Stimulated activated CD8-positive, alpha-beta memory T cell treated with anti-CD3 and anti-CD28 coated beads, Interleukin-15, amount 100 ng/mL, for 4 hours (primary cell): ENCODE measurements at regions not wholly inside any gene's neighbourhood (a gene's known extent, or its start where the extent isn't known, plus 50 kb on each side); places are given as distances from the start of the nearest gene placed in this dataset.
"Not testable (repeated sequence)": the region's sequence is repeated elsewhere in the genome, so short reads cannot be mapped to it uniquely, and the experiment has no call there.

Source experiments
- DNase-seq, 2 donors: peaks; one replicate each; pipeline ENCODE4 v3.0.0-alpha.2; 2020; ENCODE audit warnings: low read depth in 2 of 2

GRCh38 chr5:89218364-89218763 is 335.4 kb upstream of the MEF2C start:
- no peak for DNase-seq

GRCh38 chr5:89216606-89217005 is 333.6 kb upstream of the MEF2C start:
- no peak for DNase-seq

- no peak for DNase-seq
Measured at GRCh38 chr5:89213573-89213972, 330.6 kb upstream of the MEF2C start.

- DNase-seq = no peak
Measured at GRCh38 chr5:89211836-89212235, 328.9 kb upstream of the MEF2C start.

- no peak for DNase-seq
Measured at GRCh38 chr5:89208811-89209210, 325.8 kb upstream of the MEF2C start.

- no peak for DNase-seq
Measured at GRCh38 chr5:89208392-89208791, 325.4 kb upstream of the MEF2C start.

GRCh38 chr5:89204756-89205155 is 321.8 kb upstream of the MEF2C start:
- DNase-seq = no peak

- no peak for DNase-seq
Measured at GRCh38 chr5:89203611-89204010, 320.6 kb upstream of the MEF2C start.

GRCh38 chr5:89200899-89201298 is 317.9 kb upstream of the MEF2C start:
- DNase-seq = no peak

- no peak for DNase-seq
Measured at GRCh38 chr5:89199306-89199705, 316.3 kb upstream of the MEF2C start.

- no peak for DNase-seq
Measured at GRCh38 chr5:89191374-89191773, 308.4 kb upstream of the MEF2C start.

GRCh38 chr5:89190515-89191265 is 307.7 kb upstream of the MEF2C start:
- no peak for DNase-seq

- DNase-seq = no peak
Measured at GRCh38 chr5:89187883-89188465, 305.0 kb upstream of the MEF2C start.

GRCh38 chr5:89187268-89187667 is 304.3 kb upstream of the MEF2C start:
- no peak for DNase-seq

- DNase-seq = no peak
Measured at GRCh38 chr5:89181546-89181945, 298.6 kb upstream of the MEF2C start.

GRCh38 chr5:89179731-89180130 is 296.7 kb upstream of the MEF2C start:
- DNase-seq = no peak

GRCh38 chr5:89178541-89178940 is 295.6 kb upstream of the MEF2C start:
- no peak for DNase-seq

- DNase-seq = no peak
Measured at GRCh38 chr5:89173528-89173927, 290.5 kb upstream of the MEF2C start.

- no peak for DNase-seq
Measured at GRCh38 chr5:89168766-89169165, 285.8 kb upstream of the MEF2C start.

- DNase-seq = not testable (repeated sequence)
Measured at GRCh38 chr5:89164703-89165102, 281.7 kb upstream of the MEF2C start.

- DNase-seq = no peak
Measured at GRCh38 chr5:89156226-89156625, 273.2 kb upstream of the MEF2C start.

GRCh38 chr5:89147031-89147430 is 264.0 kb upstream of the MEF2C start:
- no peak for DNase-seq

- no peak for DNase-seq
Measured at GRCh38 chr5:89137148-89137547, 254.2 kb upstream of the MEF2C start.

GRCh38 chr5:89133975-89134374 is 251.0 kb upstream of the MEF2C start:
- DNase-seq = no peak
